Stomach (tissue), 4 donors: ENCODE measurements at regions not wholly inside any gene's neighbourhood (a gene's known extent, or its start where the extent isn't known, plus 50 kb on each side); places are given as distances from the start of the nearest gene placed in this dataset.

Source experiments
- EP300 ChIP-seq: sonication (generic); formaldehyde crosslinking; IDR thresholded peaks from one replicate; pipeline ENCODE4 v1.6.1; 2017; ENCODE audit warnings: antibody characterized with exemption
- POLR2A ChIP-seq, 4 donors: fragments of 450-650 bp; IDR thresholded peaks; one replicate each; pipeline ENCODE4 v1.6.1; 2016; ENCODE audit warnings: antibody characterized with exemption in 4 of 4, control low read depth in 2 of 4, mild to moderate bottlenecking in 1 of 4, moderate library complexity in 1 of 4
- TF ChIP-seq, protein P1 (sequence below), 7 experiments: fragments of 450-650 bp in 4 of 7; fragments of 200-600 bp in 3 of 7; sonication (generic) in 3 of 7; IDR thresholded peaks; one replicate each; pipeline ENCODE4 v1.5.1; 2016 to 2019; ENCODE audit warnings: antibody characterized with exemption in 7 of 7, control low read depth in 2 of 7, mild to moderate bottlenecking in 1 of 7

DNA sequence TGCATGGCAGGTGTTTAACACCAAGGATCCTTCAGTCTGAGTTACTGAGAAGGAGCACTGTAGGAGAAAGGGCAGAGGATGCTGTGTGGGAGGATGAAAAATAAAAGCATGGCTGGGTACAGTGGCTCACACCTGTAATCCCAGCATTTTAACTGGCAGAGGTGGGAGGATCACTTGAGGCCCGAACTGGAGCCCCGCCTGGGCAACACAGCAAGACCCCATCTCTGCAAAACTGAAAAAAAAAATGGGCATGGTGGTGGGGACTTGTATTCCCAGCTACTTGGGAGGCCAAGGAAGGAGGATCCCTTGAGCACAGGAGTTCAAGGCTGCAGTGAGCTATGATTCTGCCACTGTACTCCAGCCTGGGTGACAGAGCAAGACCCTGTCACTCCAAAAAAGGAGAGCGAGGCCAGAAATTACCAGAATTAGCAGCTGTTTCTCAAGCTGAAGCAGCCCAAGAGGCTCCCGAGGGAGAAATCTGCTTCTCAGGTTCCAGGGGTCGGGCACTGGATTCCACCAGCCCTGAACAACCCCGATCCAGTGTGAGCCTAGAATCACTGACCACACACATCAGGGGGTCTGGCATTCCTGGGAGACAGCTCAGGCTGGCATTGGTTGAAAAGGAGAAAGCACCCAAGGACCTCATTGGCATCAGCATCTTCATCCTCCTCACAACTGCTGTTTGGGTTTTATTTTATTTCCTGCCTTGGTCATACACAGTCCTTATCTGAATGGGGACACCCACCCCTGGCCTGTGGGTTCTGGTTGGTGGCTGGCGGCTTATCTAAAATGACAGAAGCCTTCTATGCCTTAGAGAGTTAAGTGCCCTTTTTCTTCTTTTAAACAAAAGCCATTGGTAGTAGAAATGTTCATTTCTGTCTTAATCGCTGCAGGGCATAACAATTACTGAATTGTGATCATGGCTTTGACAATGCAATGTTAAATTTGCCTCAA is 66.3 kb upstream of the TRIM2 start:
- TF ChIP-seq, protein P1, sequence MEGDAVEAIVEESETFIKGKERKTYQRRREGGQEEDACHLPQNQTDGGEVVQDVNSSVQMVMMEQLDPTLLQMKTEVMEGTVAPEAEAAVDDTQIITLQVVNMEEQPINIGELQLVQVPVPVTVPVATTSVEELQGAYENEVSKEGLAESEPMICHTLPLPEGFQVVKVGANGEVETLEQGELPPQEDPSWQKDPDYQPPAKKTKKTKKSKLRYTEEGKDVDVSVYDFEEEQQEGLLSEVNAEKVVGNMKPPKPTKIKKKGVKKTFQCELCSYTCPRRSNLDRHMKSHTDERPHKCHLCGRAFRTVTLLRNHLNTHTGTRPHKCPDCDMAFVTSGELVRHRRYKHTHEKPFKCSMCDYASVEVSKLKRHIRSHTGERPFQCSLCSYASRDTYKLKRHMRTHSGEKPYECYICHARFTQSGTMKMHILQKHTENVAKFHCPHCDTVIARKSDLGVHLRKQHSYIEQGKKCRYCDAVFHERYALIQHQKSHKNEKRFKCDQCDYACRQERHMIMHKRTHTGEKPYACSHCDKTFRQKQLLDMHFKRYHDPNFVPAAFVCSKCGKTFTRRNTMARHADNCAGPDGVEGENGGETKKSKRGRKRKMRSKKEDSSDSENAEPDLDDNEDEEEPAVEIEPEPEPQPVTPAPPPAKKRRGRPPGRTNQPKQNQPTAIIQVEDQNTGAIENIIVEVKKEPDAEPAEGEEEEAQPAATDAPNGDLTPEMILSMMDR (IDR thresholded peaks at IDR 0.05), result no peak
- TF ChIP-seq POLR2A (IDR thresholded peaks at IDR 0.05) (no peak), EP300 (no peak)
